ENCODE measurements at regions not wholly inside any gene's neighbourhood (a gene's known extent, or its start where the extent isn't known, plus 50 kb on each side); places are given as distances from the start of the nearest gene placed in this dataset.

DNA sequence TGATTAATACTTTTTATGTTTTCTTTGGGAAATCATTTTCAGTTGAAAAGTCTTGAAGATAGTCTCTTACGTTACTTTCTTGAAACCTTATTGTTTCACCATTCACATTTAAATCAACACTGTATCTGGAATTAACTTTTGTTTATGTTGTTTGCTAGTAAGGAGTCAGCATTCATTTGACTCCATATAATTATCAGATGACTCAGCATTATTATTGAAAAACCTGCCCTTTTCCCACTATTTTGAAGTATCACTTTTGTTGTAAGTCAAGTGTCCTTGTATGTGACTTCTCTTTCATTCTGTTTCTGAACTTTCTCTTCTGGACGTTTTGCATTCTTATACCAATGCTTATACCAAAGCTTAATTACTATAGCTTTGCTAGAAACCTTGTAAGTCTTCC, 186.1 kb upstream of the KLF12 start:
- no peak for TF ChIP-seq POLR2A (IDR thresholded peaks at IDR 0.05)
- TF ChIP-seq, protein P1, sequence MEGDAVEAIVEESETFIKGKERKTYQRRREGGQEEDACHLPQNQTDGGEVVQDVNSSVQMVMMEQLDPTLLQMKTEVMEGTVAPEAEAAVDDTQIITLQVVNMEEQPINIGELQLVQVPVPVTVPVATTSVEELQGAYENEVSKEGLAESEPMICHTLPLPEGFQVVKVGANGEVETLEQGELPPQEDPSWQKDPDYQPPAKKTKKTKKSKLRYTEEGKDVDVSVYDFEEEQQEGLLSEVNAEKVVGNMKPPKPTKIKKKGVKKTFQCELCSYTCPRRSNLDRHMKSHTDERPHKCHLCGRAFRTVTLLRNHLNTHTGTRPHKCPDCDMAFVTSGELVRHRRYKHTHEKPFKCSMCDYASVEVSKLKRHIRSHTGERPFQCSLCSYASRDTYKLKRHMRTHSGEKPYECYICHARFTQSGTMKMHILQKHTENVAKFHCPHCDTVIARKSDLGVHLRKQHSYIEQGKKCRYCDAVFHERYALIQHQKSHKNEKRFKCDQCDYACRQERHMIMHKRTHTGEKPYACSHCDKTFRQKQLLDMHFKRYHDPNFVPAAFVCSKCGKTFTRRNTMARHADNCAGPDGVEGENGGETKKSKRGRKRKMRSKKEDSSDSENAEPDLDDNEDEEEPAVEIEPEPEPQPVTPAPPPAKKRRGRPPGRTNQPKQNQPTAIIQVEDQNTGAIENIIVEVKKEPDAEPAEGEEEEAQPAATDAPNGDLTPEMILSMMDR (IDR thresholded peaks at IDR 0.05): no peak
